ENCODE measurements at regions not wholly inside any gene's neighbourhood (a gene's known extent, or its start where the extent isn't known, plus 50 kb on each side); places are given as distances from the start of the nearest gene placed in this dataset.

DNA sequence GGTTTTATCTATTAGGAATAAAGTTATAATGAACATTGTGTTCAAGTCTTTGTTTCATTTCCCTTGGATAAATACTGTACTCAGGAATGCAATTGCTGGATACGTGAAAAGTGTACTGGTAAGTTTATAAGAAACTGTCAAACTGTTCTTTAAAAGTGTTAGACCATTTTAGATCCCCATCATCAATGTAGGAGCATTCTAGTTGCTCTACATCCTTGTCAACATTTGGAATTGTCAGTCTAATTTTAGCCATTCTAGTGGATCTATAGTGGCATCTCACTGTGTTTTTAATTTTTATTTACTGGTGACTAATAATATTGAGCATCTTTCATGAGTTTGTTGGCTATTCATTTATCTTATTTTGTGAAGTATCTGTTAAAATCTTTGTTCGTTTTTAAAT lies 354.0 kb upstream of the NRP1 start:
- DNase-seq (ENCODE audit: low read depth): no peak
- no peak overlapping the region for H3K4me3 ChIP-seq (ENCODE audit: low read depth, low read length)
- no peak for TF ChIP-seq CTCF (IDR thresholded peaks at IDR 0.05; ENCODE audit: low read depth, low read length, missing control alignments)
- in situ Hi-C loops (cut with HindIII; ENCODE audit: low sequenced_read_pairs): no loop called here

DNA sequence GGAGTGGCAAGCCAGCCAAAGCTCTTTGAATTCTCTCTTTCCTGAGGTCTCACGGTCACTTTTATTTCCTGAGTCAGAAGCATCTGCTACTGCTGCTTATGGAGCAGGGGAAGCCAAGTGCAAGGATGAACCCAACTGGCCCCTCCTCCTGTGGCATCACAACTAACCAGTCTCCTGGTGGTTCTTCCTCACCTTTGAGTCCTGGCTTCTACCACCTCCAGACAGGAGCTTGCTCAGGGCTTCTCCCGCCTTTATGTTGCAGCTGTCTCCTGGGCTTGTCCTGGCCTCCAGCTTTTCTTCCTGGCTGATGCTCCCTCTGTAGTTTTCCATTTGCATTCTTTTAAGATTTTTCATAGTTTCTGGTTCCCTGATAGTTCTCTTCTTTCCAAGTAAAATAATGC lies 349.7 kb upstream of the NRP1 start:
- in situ Hi-C loops (cut with HindIII; ENCODE audit: low sequenced_read_pairs): no loop called here
- no peak for TF ChIP-seq CTCF (IDR thresholded peaks at IDR 0.05; ENCODE audit: low read depth, low read length, missing control alignments)
- H3K4me3 ChIP-seq (ENCODE audit: low read depth, low read length): no peak overlapping the region
- DNase-seq (ENCODE audit: low read depth): no peak

DNA sequence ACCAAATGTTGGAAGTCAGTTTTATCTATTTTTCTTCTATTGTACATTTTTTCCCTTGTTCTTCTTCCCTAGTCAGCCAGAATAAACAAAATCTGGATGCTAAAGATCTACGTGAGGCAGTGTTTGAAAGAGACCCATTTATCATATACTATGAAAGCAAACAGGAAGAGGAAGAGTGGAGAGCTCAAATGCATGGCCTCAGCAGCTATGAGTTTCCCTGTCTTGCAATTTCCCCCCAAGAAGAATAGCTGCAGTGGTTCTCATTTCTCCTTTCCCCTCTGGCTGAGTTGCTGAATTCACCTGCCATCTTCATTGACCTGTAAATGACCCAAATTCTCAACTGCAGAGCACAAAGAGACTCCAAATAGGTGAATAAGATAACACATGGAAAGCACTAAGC lies 347.1 kb upstream of the NRP1 start:
- TF ChIP-seq CTCF (IDR thresholded peaks at IDR 0.05; ENCODE audit: low read depth, low read length, missing control alignments): no peak
- no peak for DNase-seq (ENCODE audit: low read depth)
- no peak overlapping the region for H3K4me3 ChIP-seq (ENCODE audit: low read depth, low read length)
- in situ Hi-C loops (cut with HindIII; ENCODE audit: low sequenced_read_pairs): no loop called here

GRCh38 chr10:33680036-33680435 lies 345.6 kb upstream of the NRP1 start:
- in situ Hi-C loops (cut with HindIII; ENCODE audit: low sequenced_read_pairs): no loop called here

DNA sequence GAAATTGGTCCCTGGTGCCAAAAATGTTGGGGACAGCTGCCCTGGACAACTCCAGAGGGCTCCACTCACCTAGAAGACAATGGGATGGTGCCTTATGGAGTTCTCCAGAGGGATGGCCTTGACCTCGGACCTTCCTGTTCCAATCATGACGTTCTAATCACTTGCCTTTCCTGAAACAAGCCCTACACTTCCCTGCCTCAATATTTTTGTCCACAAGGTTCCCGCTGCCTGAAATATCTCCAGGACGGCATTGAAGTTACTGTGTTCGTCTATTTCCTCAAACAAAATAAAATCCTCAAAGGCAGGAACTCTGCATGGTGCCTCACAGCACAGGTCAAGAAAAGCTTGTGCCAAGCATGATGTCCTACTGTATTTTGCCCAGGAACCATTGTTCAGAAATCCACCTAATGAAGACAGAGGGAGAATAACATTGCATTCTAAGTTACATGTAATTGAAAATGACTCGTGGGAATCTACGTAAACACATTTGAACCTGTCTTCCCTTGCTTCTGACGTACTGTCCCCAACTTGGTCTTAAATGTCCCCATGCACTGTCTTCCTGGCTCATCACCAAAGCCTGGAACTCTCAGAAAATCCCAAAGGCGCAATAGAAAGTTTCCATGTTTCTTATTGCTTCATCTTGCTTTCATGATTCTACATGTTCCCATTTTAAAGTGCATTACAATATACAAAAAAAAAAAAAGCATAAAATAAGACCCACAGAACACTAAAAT lies 342.3 kb upstream of the NRP1 start:
- no peak for TF ChIP-seq CTCF (IDR thresholded peaks at IDR 0.05; ENCODE audit: low read depth, low read length, missing control alignments)
- in situ Hi-C loops (cut with HindIII; ENCODE audit: low sequenced_read_pairs): no loop called here
- DNase-seq (ENCODE audit: low read depth): no peak
- no peak overlapping the region for H3K4me3 ChIP-seq (ENCODE audit: low read depth, low read length)

More at GRCh38 chr10:33680036-33680435, 345.6 kb upstream of the NRP1 start:
- no peak overlapping the region for H3K4me3 ChIP-seq (ENCODE audit: low read depth, low read length)
- DNase-seq (ENCODE audit: low read depth): no peak
- TF ChIP-seq CTCF (IDR thresholded peaks at IDR 0.05; ENCODE audit: low read depth, low read length, missing control alignments): no peak

DNA sequence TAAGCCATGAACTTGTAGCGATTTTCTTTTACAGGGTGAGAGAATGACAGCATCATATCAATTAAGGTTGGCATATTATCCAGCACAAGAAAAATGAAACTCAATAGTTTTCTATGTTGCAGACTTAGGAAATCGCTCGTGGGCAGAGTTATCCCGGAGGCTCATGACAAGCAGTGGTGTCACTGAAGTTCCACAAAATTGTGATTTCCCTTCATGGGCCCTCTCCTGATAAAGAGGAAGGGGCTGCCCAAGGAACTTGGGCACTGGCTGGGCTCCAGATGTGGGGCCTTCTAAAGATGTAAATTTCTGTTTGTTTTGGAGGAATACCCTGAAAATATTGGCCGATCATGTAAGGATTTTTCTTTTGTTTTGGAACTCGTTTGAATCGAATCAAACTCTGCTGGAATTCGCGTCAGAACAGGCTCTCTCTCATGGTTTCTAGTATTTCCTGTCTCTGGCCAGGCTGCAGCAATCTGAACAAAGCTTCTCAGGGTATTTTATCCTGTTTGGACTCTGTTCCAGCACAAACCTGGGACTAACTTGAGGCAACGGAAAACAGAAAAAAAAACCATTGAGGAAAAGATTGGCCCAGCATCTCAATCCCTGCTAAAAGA lies 340.6 kb upstream of the NRP1 start:
- H3K4me3 ChIP-seq (ENCODE audit: low read depth, low read length): no peak overlapping the region
- DNase-seq (ENCODE audit: low read depth): peak; percentile 16
- no peak for TF ChIP-seq CTCF (IDR thresholded peaks at IDR 0.05; ENCODE audit: low read depth, low read length, missing control alignments)
- in situ Hi-C loops (cut with HindIII; ENCODE audit: low sequenced_read_pairs): no loop called here

Measured in astrocyte of the cerebellum (primary cell).